Ishikawa (cell line): ENCODE measurements at regions not wholly inside any gene's neighbourhood (a gene's known extent, or its start where the extent isn't known, plus 50 kb on each side); places are given as distances from the start of the nearest gene placed in this dataset.

Experiments
- CEBPB ChIP-seq: IDR thresholded peaks from 2 replicates; pipeline ENCODE4 v1.6.1; 2012
- CREB1 ChIP-seq: IDR thresholded peaks from 2 replicates; pipeline ENCODE4 v1.6.1; 2012; ENCODE audit warnings: low read depth
- FOXM1 ChIP-seq: IDR thresholded peaks from 2 replicates; pipeline ENCODE4 v1.6.1; 2012; ENCODE audit warnings: low read depth, borderline replicate concordance
- MAX ChIP-seq: IDR thresholded peaks from 2 replicates; pipeline ENCODE4 v1.6.1; 2012
- NFIC ChIP-seq: IDR thresholded peaks from 2 replicates; pipeline ENCODE4 v1.6.1; 2012

- TF ChIP-seq MAX = no peak
- TF ChIP-seq CEBPB = no peak
- TF ChIP-seq CREB1 = no peak
- TF ChIP-seq FOXM1 = no peak
- TF ChIP-seq NFIC = no peak
Observed at GRCh38 chr6:81295310-81295709, 457.2 kb downstream of the TENT5A start.
